HG03097 (cell line): ENCODE measurements at regions not wholly inside any gene's neighbourhood (a gene's known extent, or its start where the extent isn't known, plus 50 kb on each side); places are given as distances from the start of the nearest gene placed in this dataset.

ENCODE experiments used
- ATAC-seq: cut with Tn5 transposase; IDR thresholded peaks from one replicate; pipeline ENCODE4 v1.9.1; 2021; ENCODE audit not compliant: unreplicated experiment, low FRiP score

DNA sequence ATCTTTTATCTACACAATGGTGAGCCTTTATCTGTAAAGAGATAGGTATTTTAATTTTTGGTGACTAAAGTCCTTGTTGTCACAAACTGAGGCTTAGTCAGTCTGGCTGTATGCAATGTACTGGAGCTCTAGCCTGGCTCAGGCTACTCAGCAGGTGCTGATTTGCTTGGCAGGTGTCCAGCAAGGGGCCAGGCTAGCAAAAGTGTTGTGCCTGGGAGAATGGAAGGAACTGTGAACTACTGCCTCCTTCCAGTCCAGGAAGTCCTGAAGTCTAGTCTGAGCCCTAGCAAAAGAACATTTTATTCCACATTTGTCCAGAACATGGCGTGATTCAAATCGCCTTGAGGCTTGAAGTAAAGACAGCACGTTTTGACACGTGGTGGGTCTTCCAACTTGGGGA, 260.5 kb downstream of the CCDC85A start:
- ATAC-seq, result no peak

- no peak for ATAC-seq
These were observed 264.7 kb downstream of the CCDC85A start for GRCh38 chr2:56448403-56449001.

GRCh38 chr2:56449002-56449431, 265.2 kb downstream of the CCDC85A start:
- ATAC-seq, result no peak

DNA sequence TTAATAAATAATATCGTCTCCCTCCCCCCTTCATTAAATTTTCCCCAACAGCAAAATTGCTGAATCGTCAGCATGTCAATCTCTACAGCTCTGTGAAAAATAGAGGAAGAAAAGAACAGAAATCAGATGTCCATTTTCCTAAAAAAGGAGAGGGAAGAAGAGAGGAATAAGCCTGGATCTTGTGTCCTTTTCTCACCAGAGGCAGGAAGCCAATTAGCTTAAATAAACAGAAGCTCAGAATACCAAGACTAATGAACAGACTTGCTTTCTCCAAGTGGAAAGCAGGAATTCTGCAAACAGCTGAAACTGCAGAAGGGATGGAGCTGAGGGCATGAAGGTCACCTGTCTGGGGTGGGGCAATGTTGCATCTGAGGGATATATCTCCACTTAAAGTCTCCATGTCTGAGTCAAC, 265.7 kb downstream of the CCDC85A start:
- no peak for ATAC-seq

GRCh38 chr2:56450047-56450446, 266.3 kb downstream of the CCDC85A start:
- no peak for ATAC-seq

- no peak for ATAC-seq
These were observed 267.0 kb downstream of the CCDC85A start for GRCh38 chr2:56450772-56451171.

GRCh38 chr2:56455642-56456041, 271.9 kb downstream of the CCDC85A start:
- ATAC-seq, result no peak

DNA sequence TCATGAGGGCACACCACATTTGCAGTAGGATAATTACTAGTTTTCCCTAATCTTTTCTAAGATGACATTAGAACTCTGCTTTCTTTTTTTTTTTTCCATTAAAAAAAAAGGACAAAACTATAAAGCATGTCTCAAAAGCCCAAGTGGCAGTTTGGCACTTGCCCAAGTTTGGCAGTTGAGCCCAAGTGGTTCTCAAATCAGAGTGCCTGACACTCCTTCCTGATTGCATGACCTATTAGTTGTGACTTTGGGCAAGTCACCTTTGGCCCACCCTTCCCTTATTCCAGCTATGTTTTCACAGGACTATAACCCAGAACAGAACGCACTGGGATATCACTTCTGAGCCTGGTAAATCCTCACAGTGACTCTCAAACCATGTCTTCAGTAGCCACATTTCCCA, 273.0 kb downstream of the CCDC85A start:
- no peak for ATAC-seq

GRCh38 chr2:56460508-56460907, 276.7 kb downstream of the CCDC85A start:
- ATAC-seq, result no peak

- ATAC-seq, result no peak
These were observed 280.3 kb downstream of the CCDC85A start for GRCh38 chr2:56464066-56464465.

DNA sequence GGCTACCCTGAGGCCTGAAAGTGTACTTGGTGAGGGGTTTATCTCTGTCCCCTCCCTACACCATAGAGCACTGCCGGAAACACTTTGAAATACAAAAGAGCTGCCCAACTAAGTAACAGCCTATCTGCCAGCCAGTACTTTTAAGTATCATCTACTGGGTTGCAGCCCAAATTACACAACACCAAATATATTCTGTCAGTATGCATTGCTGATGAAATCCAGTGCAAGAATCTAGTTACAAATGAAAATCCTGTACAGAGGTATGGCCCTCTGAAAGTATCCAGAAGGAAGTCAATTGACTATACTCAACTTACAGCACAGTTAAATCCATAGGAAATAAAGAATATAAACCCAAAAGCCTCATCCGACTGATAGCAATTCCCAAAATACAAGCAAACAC, 280.8 kb downstream of the CCDC85A start:
- no peak for ATAC-seq

- ATAC-seq, result no peak
These were observed 281.7 kb downstream of the CCDC85A start for GRCh38 chr2:56465491-56465890.

DNA sequence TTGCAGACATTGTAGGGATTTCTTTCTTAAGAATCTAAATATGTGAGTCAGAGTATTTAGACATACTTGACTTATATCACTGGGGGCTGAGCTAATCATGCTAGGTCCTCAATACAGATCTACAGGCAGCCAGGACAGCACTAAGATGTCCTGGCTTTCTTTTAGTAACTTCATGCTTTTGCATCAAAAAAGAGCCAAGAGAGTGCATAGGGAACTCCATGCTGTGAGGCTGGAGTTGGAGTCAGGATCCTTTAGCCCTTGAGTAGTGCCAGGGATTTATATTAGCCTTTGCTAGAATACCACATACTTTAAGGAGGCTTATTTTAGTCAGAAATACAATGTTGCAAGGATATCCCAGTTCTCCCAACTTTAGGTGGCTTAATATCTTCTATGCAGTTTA, 289.7 kb downstream of the CCDC85A start:
- no peak for ATAC-seq

GRCh38 chr2:56474412-56475158, 290.8 kb downstream of the CCDC85A start:
- ATAC-seq, result no peak

- no peak for ATAC-seq
These were observed 291.4 kb downstream of the CCDC85A start for GRCh38 chr2:56475191-56475590.

DNA sequence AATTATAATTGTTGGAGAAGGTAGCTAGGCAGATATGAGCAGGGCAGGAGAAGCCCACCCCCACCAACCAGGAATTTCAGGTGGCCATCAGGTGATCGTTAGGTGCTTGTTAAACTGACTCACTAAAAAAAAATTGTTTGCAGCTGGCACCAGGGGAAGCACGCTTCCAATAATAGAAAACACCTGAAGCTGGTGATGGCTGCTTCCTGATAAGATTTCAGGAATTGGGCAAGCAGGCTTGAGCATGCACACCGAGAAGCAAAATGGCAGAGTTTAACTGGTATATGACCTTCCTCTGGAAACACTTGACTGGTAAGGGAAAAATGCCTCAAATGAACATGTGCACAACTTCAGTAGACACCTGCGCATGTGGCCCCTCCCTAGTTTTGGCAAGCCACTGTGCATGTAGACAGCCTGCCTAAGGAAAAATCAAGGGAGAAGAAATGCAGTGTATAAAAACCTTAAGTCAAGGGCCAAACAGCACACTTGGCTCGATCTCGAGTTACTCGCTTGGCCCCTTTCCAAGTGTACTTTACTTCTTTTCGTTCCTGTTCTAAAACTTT, 292.8 kb downstream of the CCDC85A start:
- no peak for ATAC-seq

DNA sequence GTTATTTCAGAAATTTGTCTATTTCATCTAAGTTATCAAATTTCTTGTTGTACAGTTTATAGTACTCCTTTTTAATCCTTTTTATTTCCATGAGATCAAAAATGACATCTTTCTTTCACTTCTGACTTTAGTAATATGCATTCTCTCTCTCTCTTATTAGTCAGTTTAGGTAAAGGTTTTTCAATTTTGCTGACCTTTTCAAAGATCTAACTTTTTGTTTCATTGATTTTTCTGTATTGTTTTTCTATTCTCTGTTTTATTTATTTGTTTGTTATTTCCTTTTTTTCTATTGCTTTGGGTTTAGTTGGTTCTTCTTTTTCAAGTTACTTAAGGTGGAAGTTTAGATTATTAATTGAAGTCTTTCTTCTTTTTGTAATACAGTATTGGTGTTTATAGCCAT, 294.2 kb downstream of the CCDC85A start:
- no peak for ATAC-seq

DNA sequence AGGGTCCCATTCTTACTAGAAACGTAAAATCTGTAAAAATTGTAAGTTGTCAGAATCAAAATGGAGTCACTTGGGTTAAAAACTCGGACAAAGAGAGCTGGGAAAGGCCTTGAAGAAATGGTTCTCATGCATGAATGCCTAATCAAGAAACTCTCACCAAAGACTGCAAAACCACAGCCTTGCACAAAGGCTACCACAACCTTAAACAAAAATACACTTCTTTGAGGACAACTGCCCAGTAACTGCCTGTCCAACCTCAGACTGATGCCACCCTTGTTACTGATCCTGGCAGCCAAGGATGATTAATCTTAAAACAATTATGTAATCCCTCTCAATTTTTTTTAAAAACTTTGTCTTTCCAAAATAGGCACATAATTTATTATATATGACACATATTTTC, 299.3 kb downstream of the CCDC85A start:
- no peak for ATAC-seq

- no peak for ATAC-seq
These were observed 301.1 kb downstream of the CCDC85A start for GRCh38 chr2:56484906-56485305.

DNA sequence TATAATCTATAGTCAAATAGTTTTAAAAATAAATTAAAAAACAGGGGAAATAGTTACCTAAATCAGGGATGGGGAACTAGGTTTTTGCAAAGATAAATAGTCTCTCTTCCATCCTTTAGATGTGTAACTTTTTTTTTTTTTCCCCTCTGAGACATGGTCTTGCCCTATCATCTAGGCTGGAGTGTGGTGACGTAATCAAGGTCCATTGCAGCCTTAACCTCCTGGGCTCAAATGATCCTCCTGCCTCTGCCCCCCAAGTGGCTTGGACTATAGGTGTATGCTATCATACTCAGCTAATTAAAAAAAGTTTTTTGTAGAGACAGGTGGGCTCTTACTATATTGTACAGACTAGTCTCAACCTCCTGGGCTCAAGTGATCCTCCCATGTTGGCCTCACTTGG, 316.5 kb downstream of the CCDC85A start:
- ATAC-seq, result no peak

- ATAC-seq, result no peak
These were observed 318.8 kb downstream of the CCDC85A start for GRCh38 chr2:56502616-56503015.

GRCh38 chr2:56505885-56506284, 322.1 kb downstream of the CCDC85A start:
- ATAC-seq, result no peak
